ENCODE measurements at regions not wholly inside any gene's neighbourhood (a gene's known extent, or its start where the extent isn't known, plus 50 kb on each side); places are given as distances from the start of the nearest gene placed in this dataset.

GRCh38 chr5:82817897-82818676, 259.1 kb downstream of the TMEM167A start:
- no peaks in the 10 kb centered on the region for H4K20me1 ChIP-seq (ENCODE audit: insufficient read depth, low read length)
- H3K79me2 ChIP-seq (ENCODE audit: low read length): no peaks in the 10 kb centered on the region
- no peak overlapping the region for H3K27ac ChIP-seq (ENCODE audit: low read length)
- no peaks in the 10 kb centered on the region for H3K36me3 ChIP-seq (replicated peaks; ENCODE audit: insufficient read depth, low read length)
- H3K27me3 ChIP-seq (replicated peaks; ENCODE audit: insufficient read depth, low read length): no peaks in the 10 kb centered on the region
- H3K4me1 ChIP-seq (ENCODE audit: low read length): peaks cover 20% of the 10 kb centered on the region
- H3K4me2 ChIP-seq (ENCODE audit: low read depth, low read length): no peak overlapping the region
- TF ChIP-seq EZH2 (optimal IDR thresholded peaks at IDR 0.05; ENCODE audit: low read depth, low read length): no peak
- TF ChIP-seq EZH2phosphoT487 (IDR thresholded peaks at IDR 0.05; ENCODE audit: low read length): no peak
- no peak for TF ChIP-seq CTCF (IDR thresholded peaks at IDR 0.05; ENCODE audit: low read length)
- peaks cover 22% of the 10 kb centered on the region for H3F3A ChIP-seq (ENCODE audit: insufficient read depth, low read length)
- no peak overlapping the region for H3K4me3 ChIP-seq (ENCODE audit: low read length)
- DNase-seq: no peak
- no peak overlapping the region for H3K9ac ChIP-seq (ENCODE audit: low read length)
- H3K9me3 ChIP-seq (replicated peaks; ENCODE audit: insufficient read depth, low read length): no peaks in the 10 kb centered on the region
- no peaks in the 10 kb centered on the region for H3K9me2 ChIP-seq (replicated peaks; ENCODE audit: insufficient read depth, low read length)
- no peak overlapping the region for H2AFZ ChIP-seq (ENCODE audit: low read length)

DNA sequence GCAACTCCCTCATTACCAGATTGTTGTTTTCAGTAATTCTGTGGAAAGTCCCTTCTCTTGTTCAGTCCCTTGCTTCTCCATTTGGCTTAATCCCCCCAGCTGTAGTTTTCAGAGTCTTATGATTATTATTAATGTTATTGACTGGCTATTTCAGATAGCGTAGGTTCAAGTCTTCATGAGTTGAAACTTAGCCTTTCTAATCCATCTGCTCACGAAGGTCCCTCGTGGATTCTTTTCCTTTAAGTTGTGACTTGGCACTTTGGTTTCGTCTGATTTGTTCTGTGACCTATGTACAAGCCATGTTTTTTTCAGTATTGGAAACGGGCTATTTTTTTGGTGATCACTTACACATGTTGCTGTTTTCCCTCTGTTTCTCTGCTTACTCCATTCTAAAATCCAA, 260.3 kb downstream of the TMEM167A start:
- no peak overlapping the region for H2AFZ ChIP-seq (ENCODE audit: low read length)
- H3K27me3 ChIP-seq (replicated peaks; ENCODE audit: insufficient read depth, low read length): no peaks in the 10 kb centered on the region
- no peaks in the 10 kb centered on the region for H4K20me1 ChIP-seq (ENCODE audit: insufficient read depth, low read length)
- peaks cover 17% of the 10 kb centered on the region for H3K4me1 ChIP-seq (ENCODE audit: low read length)
- no peaks in the 10 kb centered on the region for H3K36me3 ChIP-seq (replicated peaks; ENCODE audit: insufficient read depth, low read length)
- no peak overlapping the region for H3K27ac ChIP-seq (ENCODE audit: low read length)
- no peaks in the 10 kb centered on the region for H3K79me2 ChIP-seq (ENCODE audit: low read length)
- H3K9ac ChIP-seq (ENCODE audit: low read length): no peak overlapping the region
- peaks cover 20% of the 10 kb centered on the region for H3F3A ChIP-seq (ENCODE audit: insufficient read depth, low read length)
- TF ChIP-seq EZH2phosphoT487 (IDR thresholded peaks at IDR 0.05; ENCODE audit: low read length) (no peak), EZH2 (optimal IDR thresholded peaks at IDR 0.05; ENCODE audit: low read depth, low read length) (no peak), CTCF (IDR thresholded peaks at IDR 0.05; ENCODE audit: low read length) (no peak)
- H3K9me2 ChIP-seq (replicated peaks; ENCODE audit: insufficient read depth, low read length): no peaks in the 10 kb centered on the region
- DNase-seq: no peak
- H3K9me3 ChIP-seq (replicated peaks; ENCODE audit: insufficient read depth, low read length): no peaks in the 10 kb centered on the region
- H3K4me2 ChIP-seq (ENCODE audit: low read depth, low read length): no peak overlapping the region
- H3K4me3 ChIP-seq (ENCODE audit: low read length): no peak overlapping the region

- Histone ChIP-seq H3K4me3 (ENCODE audit: low read length) (no peak overlapping the region), H3K9ac (ENCODE audit: low read length) (no peak overlapping the region), H3K4me2 (ENCODE audit: low read depth, low read length) (no peak overlapping the region), H3K9me3 (replicated peaks; ENCODE audit: insufficient read depth, low read length) (no peaks in the 10 kb centered on the region), H4K20me1 (ENCODE audit: insufficient read depth, low read length) (no peaks in the 10 kb centered on the region), H2AFZ (ENCODE audit: low read length) (no peak overlapping the region), H3K27me3 (replicated peaks; ENCODE audit: insufficient read depth, low read length) (no peaks in the 10 kb centered on the region), H3K36me3 (replicated peaks; ENCODE audit: insufficient read depth, low read length) (no peaks in the 10 kb centered on the region), H3F3A (ENCODE audit: insufficient read depth, low read length) (peaks cover 9% of the 10 kb centered on the region), H3K79me2 (ENCODE audit: low read length) (no peaks in the 10 kb centered on the region), H3K4me1 (ENCODE audit: low read length) (peaks cover 10% of the 10 kb centered on the region), H3K9me2 (replicated peaks; ENCODE audit: insufficient read depth, low read length) (no peaks in the 10 kb centered on the region), H3K27ac (ENCODE audit: low read length) (no peak overlapping the region)
- DNase-seq: no peak
- no peak for TF ChIP-seq EZH2phosphoT487 (IDR thresholded peaks at IDR 0.05; ENCODE audit: low read length)
- no peak for TF ChIP-seq CTCF (IDR thresholded peaks at IDR 0.05; ENCODE audit: low read length)
- TF ChIP-seq EZH2 (optimal IDR thresholded peaks at IDR 0.05; ENCODE audit: low read depth, low read length): no peak
Observed at GRCh38 chr5:82815871-82816270, 261.3 kb downstream of the TMEM167A start.

Measured in MM.1S (cell line).